HepG2 (cell line): ENCODE measurements at regions not wholly inside any gene's neighbourhood (a gene's known extent, or its start where the extent isn't known, plus 50 kb on each side); places are given as distances from the start of the nearest gene placed in this dataset.

Experiments used
- CREM ChIP-seq, 2 experiments: sonication (generic) in 1 of 2; formaldehyde crosslinking in 1 of 2; IDR thresholded peaks; 2 replicates each; pipeline versions ENCODE4 v1.4.0 to v1.6.1; 2016 to 2020; ENCODE audit warnings: antibody characterized with exemption in 1 of 2, mild to moderate bottlenecking in 1 of 2, missing genetic modification reagents in 1 of 2
- CTCF ChIP-seq: sonication (generic); formaldehyde crosslinking; IDR thresholded peaks from 2 replicates; pipeline ENCODE4 v1.5.0; 2020; ENCODE audit warnings: mild to moderate bottlenecking, missing genetic modification reagents, moderate library complexity
- MYC ChIP-seq: sonication (generic); formaldehyde crosslinking; IDR thresholded peaks from 2 replicates; pipeline ENCODE4 v1.9.0; 2021; ENCODE audit warnings: missing genetic modification reagents, borderline replicate concordance
- MZF1 ChIP-seq: sonication (generic); formaldehyde crosslinking; IDR thresholded peaks from 2 replicates; pipeline ENCODE4 v1.8.1; 2023; ENCODE audit warnings: mild to moderate bottlenecking, missing genetic modification reagents, borderline replicate concordance
- POLR2AphosphoS2 ChIP-seq: IDR thresholded peaks from 2 replicates; pipeline ENCODE4 v1.6.1; 2011; ENCODE audit warnings: low read depth, low read length, improper control_type of control experiment
- POLR2AphosphoS5 ChIP-seq: IDR thresholded peaks from 2 replicates; pipeline ENCODE4 v1.6.1; 2012; ENCODE audit warnings: low read depth, low read length
- PRDM10 ChIP-seq: sonication (generic); formaldehyde crosslinking; IDR thresholded peaks from 2 replicates; pipeline ENCODE4 v1.4.0; 2020; ENCODE audit warnings: low read depth, missing genetic modification reagents
- ZNF350 ChIP-seq: sonication (generic); formaldehyde crosslinking; IDR thresholded peaks from 2 replicates; pipeline ENCODE4 v1.4.0; 2020; ENCODE audit warnings: mild to moderate bottlenecking, low read depth, missing genetic modification reagents, borderline replicate concordance
- ZNF777 ChIP-seq: sonication (generic); formaldehyde crosslinking; IDR thresholded peaks from 2 replicates; pipeline ENCODE4 v1.4.0; 2020; ENCODE audit warnings: missing genetic modification reagents
- ZNF780A ChIP-seq: sonication (generic); formaldehyde crosslinking; IDR thresholded peaks from 2 replicates; pipeline ENCODE4 v1.8.0; 2022; ENCODE audit warnings: mild to moderate bottlenecking, missing genetic modification reagents, moderate library complexity
- TF ChIP-seq, protein P1 (sequence below): IDR thresholded peaks from 2 replicates; pipeline ENCODE4 v1.6.1; 2018; ENCODE audit warnings: missing genetic modification reagents, mild to moderate bottlenecking, missing compliant biosample characterization

GRCh38 chr12:17084831-17085230 is 478.9 kb upstream of the LMO3 start:
- TF ChIP-seq MYC (CRISPR knock-in tag), result no peak
- TF ChIP-seq ZNF777 (CRISPR knock-in tag), result no peak
- TF ChIP-seq, protein P1, sequence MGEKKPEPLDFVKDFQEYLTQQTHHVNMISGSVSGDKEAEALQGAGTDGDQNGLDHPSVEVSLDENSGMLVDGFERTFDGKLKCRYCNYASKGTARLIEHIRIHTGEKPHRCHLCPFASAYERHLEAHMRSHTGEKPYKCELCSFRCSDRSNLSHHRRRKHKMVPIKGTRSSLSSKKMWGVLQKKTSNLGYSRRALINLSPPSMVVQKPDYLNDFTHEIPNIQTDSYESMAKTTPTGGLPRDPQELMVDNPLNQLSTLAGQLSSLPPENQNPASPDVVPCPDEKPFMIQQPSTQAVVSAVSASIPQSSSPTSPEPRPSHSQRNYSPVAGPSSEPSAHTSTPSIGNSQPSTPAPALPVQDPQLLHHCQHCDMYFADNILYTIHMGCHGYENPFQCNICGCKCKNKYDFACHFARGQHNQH (CRISPR knock-in tag), result no peak
- TF ChIP-seq CTCF (CRISPR knock-in tag), result no peak
- TF ChIP-seq MZF1 (CRISPR knock-in tag), result no peak
- no peak for TF ChIP-seq ZNF350
- no peak for TF ChIP-seq CREM (IDR thresholded peaks at IDR 0.05)
- no peak for TF ChIP-seq CREM (CRISPR knock-in tag; IDR thresholded peaks at IDR 0.05)
- no peak for TF ChIP-seq POLR2AphosphoS5
- TF ChIP-seq ZNF780A (CRISPR knock-in tag), result no peak
- no peak for TF ChIP-seq PRDM10 (CRISPR knock-in tag)
- no peak for TF ChIP-seq POLR2AphosphoS2
